ENCODE measurements at regions not wholly inside any gene's neighbourhood (a gene's known extent, or its start where the extent isn't known, plus 50 kb on each side); places are given as distances from the start of the nearest gene placed in this dataset.

DNA sequence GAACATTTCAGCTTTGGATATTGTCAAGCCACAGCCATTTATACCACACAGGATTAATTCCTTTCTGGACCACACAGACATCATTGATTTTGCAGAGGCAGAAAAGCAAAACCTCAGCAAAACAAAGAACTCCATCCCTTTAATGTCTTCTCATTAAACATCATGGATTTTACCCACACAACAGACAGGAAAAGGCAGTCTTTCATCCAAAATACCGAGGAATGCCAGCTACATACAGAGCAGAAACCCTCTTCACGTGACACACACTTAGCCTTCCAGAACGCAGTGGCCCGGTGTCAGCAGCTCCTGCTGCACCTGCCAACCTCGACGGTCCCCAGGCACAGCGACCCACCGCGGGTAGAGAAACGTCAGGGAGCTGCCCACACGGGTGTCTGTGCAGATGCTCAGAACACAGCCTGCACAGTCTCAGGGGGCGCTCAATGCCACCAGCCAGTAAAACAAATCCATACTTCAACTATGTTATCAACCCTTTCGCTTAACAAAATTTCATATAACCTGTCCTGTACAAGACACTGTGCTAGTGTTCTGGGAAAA lies 304.5 kb downstream of the EIPR1 start:
- H4K8ac ChIP-seq (ENCODE audit: low read depth in 2 of 2, low read length in 2 of 2): no peak overlapping the region
- H3K23ac ChIP-seq (ENCODE audit: low read depth, low read length): no peak overlapping the region
- H2BK20ac ChIP-seq (ENCODE audit: low read depth, low read length): no peak overlapping the region
- no TSS peak for BruUV-seq (replicated peaks)
- no peaks in the 10 kb centered on the region for H3K36me3 ChIP-seq (ENCODE audit: control insufficient read depth, insufficient read depth, low read length)
- H2BK120ac ChIP-seq (ENCODE audit: low read depth, low read length): no peak overlapping the region
- no peak overlapping the region for H2AK5ac ChIP-seq (ENCODE audit: low read depth, low read length)
- peaks cover 50% of the 10 kb centered on the region for H3K9me3 ChIP-seq (ENCODE audit: control insufficient read depth, insufficient read depth, low read length)
- DNase-seq: no peak
- no peak overlapping the region for H2AK9ac ChIP-seq (replicated peaks; ENCODE audit: low read depth, low read length, poor library complexity)
- no peak overlapping the region for H3K27ac ChIP-seq (ENCODE audit: insufficient read depth, low read length)
- H3K9ac ChIP-seq (ENCODE audit: low read depth, low read length): no peak overlapping the region
- H3K79me1 ChIP-seq (ENCODE audit: low read depth in 1 of 2, low read length in 2 of 2): no peaks in the 10 kb centered on the region
- ChIA-PET POLR2A (ENCODE audit: unreplicated experiment) (no interaction called here), CTCF (no interaction called here)
- 40% methylated on average over 1 of the region's 13 CpGs; no CpG with 5 or more reads in 1 of the 2 experiments for WGBS, 2 experiments (ENCODE audit: extremely low coverage in 2 of 2, insufficient read length in 1 of 2)
- no peak overlapping the region for H2AFZ ChIP-seq (replicated peaks; ENCODE audit: low read length, poor library complexity)
- H4K20me1 ChIP-seq (ENCODE audit: insufficient read depth, low read length): no peaks in the 10 kb centered on the region
- H3K4me2 ChIP-seq (ENCODE audit: low read depth, low read length): no peak overlapping the region
- in situ Hi-C loops (cut with MboI; ENCODE audit: low sequenced_read_pairs) (no loop called here), dilution Hi-C loops (cut with HindIII; ENCODE audit: low sequenced_read_pairs, unreplicated experiment) (no loop called here), intact Hi-C loops (cut with micrococcal nuclease) (no loop called here)
- no peak overlapping the region for H3K4me3 ChIP-seq (ENCODE audit: insufficient read depth, low read depth, low read length)
- ATAC-seq (ENCODE audit: low read depth): no peak
- H3K56ac ChIP-seq (ENCODE audit: extremely low read depth, insufficient read depth, low read length): no peak overlapping the region
- no peak overlapping the region for H2BK5ac ChIP-seq (ENCODE audit: low read depth, low read length, poor library complexity, severe bottlenecking)
- no peak overlapping the region for H3K4ac ChIP-seq (ENCODE audit: low read depth, low read length)
- H3K4me1 ChIP-seq (ENCODE audit: control insufficient read depth, insufficient read depth, low read length): no peaks in the 10 kb centered on the region
- H2BK15ac ChIP-seq (ENCODE audit: low read depth, low read length): no peak overlapping the region
- H4K5ac ChIP-seq (ENCODE audit: low read depth, low read length): no peak overlapping the region
- H4K91ac ChIP-seq (ENCODE audit: insufficient read depth, low read depth, low read length): no peak overlapping the region
- H3K27me3 ChIP-seq (ENCODE audit: control insufficient read depth, insufficient read depth, low read length): no peaks in the 10 kb centered on the region
- TF ChIP-seq CEBPB (IDR thresholded peaks at IDR 0.05; ENCODE audit: low read depth, low read length) (no peak), POLR2A (IDR thresholded peaks at IDR 0.05; ENCODE audit: low read depth, low read length) (no peak), RCOR1 (IDR thresholded peaks at IDR 0.05; ENCODE audit: insufficient replicate concordance, low read length) (no peak), MXI1 (IDR thresholded peaks at IDR 0.05; ENCODE audit: borderline replicate concordance, low read depth, low read length) (no peak), FOS (IDR thresholded peaks at IDR 0.05; ENCODE audit: low read depth, low read length) (no peak), NFE2L2 (IDR thresholded peaks at IDR 0.05; ENCODE audit: low read depth, low read length) (no peak), MAZ (IDR thresholded peaks at IDR 0.05; ENCODE audit: borderline replicate concordance, low read depth, low read length) (no peak)
- TF ChIP-seq, protein P1, sequence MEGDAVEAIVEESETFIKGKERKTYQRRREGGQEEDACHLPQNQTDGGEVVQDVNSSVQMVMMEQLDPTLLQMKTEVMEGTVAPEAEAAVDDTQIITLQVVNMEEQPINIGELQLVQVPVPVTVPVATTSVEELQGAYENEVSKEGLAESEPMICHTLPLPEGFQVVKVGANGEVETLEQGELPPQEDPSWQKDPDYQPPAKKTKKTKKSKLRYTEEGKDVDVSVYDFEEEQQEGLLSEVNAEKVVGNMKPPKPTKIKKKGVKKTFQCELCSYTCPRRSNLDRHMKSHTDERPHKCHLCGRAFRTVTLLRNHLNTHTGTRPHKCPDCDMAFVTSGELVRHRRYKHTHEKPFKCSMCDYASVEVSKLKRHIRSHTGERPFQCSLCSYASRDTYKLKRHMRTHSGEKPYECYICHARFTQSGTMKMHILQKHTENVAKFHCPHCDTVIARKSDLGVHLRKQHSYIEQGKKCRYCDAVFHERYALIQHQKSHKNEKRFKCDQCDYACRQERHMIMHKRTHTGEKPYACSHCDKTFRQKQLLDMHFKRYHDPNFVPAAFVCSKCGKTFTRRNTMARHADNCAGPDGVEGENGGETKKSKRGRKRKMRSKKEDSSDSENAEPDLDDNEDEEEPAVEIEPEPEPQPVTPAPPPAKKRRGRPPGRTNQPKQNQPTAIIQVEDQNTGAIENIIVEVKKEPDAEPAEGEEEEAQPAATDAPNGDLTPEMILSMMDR (conservative IDR thresholded peaks at IDR 0.05; ENCODE audit: low read depth, low read length): no peak
- TF ChIP-seq, protein P2, sequence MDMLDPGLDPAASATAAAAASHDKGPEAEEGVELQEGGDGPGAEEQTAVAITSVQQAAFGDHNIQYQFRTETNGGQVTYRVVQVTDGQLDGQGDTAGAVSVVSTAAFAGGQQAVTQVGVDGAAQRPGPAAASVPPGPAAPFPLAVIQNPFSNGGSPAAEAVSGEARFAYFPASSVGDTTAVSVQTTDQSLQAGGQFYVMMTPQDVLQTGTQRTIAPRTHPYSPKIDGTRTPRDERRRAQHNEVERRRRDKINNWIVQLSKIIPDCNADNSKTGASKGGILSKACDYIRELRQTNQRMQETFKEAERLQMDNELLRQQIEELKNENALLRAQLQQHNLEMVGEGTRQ (IDR thresholded peaks at IDR 0.05; ENCODE audit: low read depth, low read length): no peak
- no peak overlapping the region for H3K14ac ChIP-seq (replicated peaks; ENCODE audit: low read depth, low read length)
- no peak overlapping the region for H3K18ac ChIP-seq (ENCODE audit: low read depth, low read length)
- H3K9me1 ChIP-seq (ENCODE audit: insufficient read depth, low read length): no peaks in the 10 kb centered on the region
